Stimulated activated CD4-positive, alpha-beta T cell treated with anti-CD3 and anti-CD28 coated beads, Interleukin-15, amount 100 ng/mL, for 48 hours (primary cell): ENCODE measurements at regions not wholly inside any gene's neighbourhood (a gene's known extent, or its start where the extent isn't known, plus 50 kb on each side); places are given as distances from the start of the nearest gene placed in this dataset.

Source experiments
- DNase-seq, 2 donors: peaks; one replicate each; pipeline ENCODE4 v3.0.0-alpha.2; 2020; ENCODE audit warnings: low read depth in 2 of 2

DNA sequence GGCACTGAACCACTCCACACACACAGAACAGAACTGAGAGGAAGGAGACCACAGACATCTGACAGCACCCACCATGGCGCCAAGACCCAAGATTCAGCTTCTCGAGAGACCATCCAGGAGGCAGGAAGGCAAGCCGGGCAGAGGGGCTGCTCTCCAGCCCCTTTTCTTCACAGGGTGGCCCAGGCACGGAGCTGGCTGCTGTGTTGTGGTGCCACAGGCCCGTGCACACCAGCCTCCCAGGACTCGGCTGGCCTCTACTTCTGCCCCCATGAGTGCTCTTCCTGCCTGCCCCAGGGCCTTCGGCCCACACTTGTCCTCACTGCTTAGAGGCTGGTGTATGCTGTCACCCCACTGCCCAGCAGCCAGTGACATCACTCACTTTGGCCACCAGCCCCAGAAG lies 547.6 kb upstream of the RAB6C start:
- DNase-seq, result no peak

DNA sequence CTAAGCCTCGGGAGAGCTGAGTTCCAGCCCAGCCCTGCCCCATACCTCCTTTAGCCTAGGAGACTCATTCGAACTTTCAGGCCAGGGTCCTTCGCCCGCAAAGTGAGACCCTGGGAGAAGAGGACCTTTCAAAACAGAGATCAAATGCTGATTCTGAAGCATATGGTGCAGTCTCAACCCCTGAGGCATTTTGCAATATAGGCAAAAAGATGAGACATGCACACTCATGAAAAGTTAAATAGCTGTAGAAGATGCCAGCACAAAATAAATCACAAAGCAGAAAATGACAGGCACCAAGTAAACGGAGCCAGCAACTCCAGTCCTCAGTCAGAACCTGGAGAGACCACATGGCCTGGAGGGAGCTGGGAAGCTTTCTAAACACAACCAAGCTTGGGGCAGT lies 542.7 kb upstream of the RAB6C start:
- DNase-seq, result no peak

GRCh38 chr2:129437725-129438124 lies 541.7 kb upstream of the RAB6C start:
- DNase-seq, result no peak

DNA sequence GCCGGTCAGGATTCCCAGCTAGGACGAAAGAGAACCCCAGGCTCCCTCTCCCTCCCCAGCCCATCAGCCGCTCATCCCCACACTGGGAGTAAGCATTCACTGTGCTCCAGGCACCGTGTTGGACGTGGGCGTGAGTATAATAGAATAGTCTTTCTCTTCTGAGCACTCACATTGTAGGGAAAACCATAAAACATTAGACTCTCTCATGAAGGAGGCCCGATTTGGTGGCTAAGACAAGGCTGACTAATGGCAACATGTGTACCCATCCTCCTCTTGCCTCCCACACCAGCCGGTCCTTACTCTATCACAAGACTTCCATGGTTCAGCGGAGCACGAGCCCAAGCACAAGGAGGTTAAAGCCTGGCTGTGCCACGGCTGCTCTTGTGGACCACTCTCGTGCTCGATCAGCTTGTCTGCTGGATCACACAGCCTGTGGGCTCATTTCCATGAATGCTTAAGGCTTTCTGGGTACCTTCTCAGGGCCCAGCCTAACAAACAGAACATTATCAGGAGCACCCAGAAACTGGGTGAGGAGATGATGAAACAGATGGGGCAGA lies 540.9 kb upstream of the RAB6C start:
- DNase-seq, result no peak

GRCh38 chr2:129439406-129440302 lies 539.8 kb upstream of the RAB6C start:
- DNase-seq, result no peak

DNA sequence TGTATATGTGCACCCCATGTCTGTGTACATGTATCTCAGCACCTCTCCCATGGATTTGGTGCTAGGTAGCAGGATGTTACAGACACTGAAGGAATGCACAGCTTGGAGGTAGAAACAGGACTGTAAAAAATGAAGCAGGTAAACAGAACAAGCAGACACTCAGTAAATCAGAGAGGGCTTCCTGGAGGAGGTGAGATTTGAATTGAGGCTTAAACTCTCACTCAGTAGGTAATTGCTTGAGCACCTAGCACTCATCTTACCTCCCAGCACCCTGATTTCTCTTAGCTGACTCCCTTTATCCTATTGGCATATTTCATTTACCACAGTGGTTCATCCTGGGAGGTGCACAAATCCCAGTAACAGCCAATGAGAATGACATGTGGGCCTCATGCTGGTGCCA lies 537.9 kb upstream of the RAB6C start:
- DNase-seq, result no peak

GRCh38 chr2:129443235-129443864 lies 536.1 kb upstream of the RAB6C start:
- DNase-seq, result no peak

DNA sequence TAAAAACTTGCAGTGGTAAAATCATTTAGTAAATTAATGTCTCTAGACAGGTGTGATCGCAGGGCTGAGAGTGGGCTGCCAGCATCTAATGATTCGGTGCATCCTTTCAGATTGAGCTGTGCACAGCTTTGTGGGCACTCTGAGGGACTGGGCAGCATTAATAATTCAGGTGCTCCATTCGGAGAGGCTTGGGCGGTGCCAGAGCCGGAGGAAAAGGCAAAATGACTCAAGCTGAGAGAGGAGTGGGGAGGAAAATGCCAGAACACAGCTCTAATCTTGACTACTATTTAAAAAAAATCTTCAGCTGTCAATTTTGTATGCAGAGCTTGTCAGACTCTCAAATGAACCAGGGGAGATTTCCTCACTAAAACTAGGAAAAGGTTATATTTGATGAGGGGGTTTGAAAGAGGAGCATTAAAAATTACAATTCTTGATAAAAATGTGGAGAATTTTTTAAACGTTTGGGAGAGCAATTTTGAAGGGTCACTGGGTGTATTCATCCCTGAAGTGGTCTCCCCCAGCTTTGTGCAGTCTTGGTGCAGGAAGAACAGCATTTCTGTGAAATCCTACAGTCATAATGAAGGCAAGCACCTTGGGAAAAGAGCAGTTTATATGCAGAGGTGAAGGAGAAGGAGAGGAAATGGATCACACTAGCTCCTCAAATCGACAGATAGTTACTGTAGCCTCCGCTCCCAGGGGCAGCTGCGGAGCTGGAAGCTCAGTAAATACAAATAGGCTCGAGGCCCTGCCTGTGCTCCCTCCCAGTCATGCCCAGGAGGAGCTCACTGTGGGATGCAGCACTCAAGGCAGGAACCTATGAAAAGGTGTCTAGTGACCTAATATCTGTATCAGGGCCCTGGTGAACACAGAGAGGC lies 535.4 kb upstream of the RAB6C start:
- no peak for DNase-seq

DNA sequence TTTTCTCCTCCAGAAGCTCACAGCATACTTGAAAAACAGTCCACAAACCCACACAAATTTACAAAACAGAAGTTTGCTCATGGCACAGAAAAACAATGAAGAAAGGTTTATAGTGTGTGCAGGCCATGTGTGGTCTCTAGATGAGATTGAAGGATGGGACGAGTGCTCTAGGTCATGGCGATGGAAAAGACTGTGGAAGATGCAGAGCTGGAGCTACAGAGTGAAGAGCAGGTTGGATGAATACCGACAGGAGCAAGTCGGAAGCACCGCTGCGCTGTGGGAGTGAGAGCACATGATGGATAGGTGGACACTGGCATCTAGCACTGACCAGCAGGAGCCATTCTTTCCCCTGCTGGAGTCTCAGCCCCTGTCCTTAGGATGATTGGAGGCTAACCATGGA lies 534.7 kb upstream of the RAB6C start:
- DNase-seq, result no peak

DNA sequence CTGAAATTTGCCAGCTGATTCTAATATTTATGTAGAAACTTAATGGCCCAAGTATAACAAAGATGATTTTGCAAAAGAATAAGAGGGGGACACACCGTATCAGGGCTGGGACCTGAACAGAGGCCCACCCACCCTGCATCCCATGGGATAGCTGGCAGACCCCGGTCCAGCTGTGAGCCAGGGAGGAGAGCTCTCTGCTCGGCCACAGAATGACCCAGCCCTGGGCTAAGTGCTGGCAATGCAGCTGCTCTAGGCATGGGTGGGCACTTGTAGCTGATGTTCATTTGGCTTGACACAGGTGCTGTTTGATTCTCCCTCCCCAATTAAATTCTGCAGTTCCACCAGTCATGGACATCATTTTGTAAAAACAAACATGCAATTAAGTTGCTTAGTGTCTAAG lies 522.8 kb upstream of the RAB6C start:
- DNase-seq, result no peak

DNA sequence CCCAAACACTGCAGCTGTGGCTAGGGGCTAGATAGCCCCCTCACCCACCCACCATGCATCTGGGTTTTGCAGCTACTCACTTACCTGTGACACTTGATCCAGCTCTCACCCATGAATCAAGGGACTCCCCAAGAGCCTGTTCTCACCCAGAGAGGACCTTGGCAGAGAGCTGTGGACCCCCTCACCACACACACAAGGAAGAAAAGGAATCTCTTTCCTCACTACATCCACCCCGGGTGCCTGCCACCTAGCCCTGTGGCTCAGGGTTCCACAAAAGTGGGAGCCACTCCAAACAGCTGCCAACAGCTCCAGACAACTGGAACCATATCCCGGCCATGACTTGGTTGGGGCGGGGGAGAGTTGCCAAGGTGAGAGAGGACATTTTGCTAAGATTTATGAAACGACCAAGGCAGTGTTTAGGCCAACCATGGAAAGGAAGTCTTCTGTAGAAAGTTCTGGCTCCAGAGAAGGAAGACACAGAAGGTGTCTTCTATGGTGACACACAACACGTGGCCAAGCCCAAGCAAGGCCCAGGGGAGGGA lies 522.1 kb upstream of the RAB6C start:
- DNase-seq, result no peak

GRCh38 chr2:129458006-129458405 lies 521.5 kb upstream of the RAB6C start:
- DNase-seq, result no peak

GRCh38 chr2:129458436-129458835 lies 521.0 kb upstream of the RAB6C start:
- no peak for DNase-seq

DNA sequence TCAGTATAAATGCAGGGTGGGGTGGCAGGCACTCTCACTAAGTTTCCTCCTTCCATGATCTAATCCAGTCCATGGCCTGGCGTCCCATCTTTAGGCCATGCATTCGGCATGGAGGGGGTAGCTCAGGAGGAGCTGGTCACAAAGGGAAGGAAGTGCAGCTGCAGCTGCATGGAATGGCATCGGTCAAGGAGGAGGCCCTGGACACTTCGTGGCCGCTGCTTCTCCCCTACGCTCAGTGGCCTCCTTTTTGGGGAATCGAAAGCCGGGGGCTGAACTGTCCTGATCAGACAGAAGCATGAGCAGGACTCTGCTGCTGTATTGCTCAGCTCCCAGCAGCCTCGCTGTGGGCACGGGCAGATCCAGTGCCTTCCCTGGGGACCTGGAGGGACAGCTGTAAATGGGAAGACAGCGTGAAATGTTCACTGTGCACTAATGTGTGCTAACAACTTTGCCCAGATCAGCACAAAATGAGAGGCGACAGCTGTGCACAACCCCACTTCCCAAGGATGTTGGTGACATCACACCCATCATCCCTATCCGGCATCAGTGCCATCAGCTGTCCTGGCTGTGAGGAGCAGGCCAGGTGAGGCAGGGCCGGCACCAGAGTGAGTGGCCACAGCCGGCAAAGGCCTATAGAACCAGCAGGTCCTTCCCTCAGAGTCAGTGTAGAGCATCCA lies 520.1 kb upstream of the RAB6C start:
- no peak for DNase-seq

DNA sequence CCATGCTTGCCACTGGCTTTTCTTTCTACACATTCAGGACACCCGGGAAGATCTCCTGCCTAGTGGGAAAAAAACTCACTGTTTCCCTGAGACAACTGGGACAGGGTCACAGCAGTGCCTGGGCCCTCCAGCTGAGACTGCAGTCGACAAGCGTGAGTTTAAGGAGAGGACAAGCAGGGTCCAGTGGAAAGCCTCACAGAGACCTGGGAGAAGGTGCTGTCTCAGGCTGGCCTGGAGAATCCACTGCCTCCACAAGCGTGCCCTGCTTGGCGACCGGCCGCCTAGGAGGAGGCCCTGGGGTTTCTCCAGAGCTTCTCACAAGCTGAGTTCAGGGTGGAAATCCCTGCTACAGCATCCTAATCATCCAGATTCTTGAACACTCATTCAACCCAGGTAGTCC lies 519.6 kb upstream of the RAB6C start:
- DNase-seq, result no peak

GRCh38 chr2:129460299-129461198 lies 518.9 kb upstream of the RAB6C start:
- no peak for DNase-seq

DNA sequence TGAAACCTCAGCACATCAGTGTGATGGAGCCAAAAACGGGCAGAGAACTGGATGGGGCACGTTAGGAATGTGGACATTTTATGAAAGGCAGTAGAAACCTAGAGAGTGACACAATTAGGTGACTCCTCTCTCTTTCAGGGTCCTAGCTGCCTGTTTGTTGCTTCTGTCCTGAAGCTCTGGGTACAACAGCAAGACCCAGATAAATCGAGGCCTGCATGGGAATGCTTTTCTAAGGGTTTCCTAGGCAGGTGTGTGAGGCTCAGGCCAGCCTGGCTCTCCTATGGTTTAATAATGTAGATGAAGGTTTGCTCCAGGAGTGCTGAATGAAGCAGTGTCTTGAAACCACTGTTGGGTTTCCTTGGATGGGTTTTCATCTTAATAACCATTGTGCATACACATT lies 517.1 kb upstream of the RAB6C start:
- no peak for DNase-seq

- no peak for DNase-seq
These were observed 516.5 kb upstream of the RAB6C start for GRCh38 chr2:129462967-129463366.

DNA sequence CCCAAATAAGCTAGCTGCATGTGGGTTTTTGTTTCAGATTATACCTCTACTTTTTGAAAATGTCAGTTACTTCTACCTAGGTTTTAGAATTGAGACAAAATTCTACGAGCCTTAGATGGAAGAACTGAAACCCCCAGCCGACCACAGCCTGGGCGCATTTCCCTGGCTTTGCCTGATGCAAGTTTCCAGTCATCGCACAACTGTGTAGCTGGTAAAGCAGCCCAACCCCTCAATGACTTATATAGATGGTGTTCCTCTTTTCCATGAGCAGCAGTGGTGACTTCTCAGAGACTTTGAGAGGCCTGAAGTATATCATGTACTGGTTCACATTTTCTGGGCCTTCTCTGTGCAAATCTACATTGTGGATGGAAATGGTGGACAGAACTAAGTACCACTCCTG lies 515.4 kb upstream of the RAB6C start:
- DNase-seq, result no peak

DNA sequence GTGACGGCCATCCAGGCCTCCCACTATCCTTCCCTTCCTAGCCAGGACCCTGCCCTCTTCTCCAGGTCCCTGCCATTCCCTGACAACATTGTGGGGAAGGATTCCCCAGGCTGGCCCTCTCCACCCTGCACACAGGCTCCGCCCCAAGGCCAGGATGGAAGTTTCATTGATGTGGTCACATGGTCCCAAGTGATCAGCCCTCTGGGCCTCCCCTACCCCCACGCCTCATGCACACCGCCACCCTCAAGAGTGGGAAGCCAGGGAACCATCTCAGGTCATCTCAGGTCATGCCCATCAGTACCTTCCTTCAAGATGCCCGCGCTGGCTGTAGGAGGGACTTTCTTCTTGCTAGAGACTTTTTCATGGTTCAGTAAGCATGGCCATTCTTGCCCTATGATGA lies 514.8 kb upstream of the RAB6C start:
- no peak for DNase-seq
